ENCODE measurements at regions not wholly inside any gene's neighbourhood (a gene's known extent, or its start where the extent isn't known, plus 50 kb on each side); places are given as distances from the start of the nearest gene placed in this dataset.
"Not testable (repeated sequence)": the region's sequence is repeated elsewhere in the genome, so short reads cannot be mapped to it uniquely, and the experiment has no call there.

DNA sequence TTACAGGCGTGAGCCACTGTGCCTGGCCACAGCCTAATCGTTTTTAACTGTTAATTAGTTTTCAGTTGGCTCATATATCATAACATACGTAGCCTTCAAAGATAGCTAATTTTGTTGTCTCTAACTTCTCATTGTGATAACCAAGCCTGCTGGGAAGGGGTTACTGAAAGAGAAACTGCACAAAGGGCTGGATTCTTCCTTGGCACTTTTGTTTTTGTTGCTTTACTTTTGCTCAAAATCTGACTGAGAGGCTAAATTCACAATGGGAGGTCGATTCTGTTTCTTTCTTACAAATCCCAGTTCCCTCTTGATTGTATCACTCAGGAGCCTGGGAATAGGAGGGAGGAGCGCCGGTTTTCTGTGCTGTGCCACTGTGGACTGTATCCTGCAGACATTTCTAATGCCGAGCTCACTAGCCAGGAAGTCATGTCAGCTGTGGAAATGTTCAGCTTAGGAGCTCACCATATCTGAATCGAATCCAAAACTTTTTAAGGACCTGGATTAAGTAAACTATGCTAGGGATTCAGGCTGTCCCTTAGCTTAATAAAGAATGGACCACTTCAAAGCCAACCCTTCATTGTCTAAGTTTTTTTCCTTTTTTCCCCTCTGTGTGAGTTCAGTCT, 120.5 kb upstream of the FAT1 start:
- peak; percentile 74 for DNase-seq (ENCODE audit: low read depth, low spot score)
- no peak overlapping the region for H3K4me3 ChIP-seq (ENCODE audit: low read depth, low read length)
- no peak for TF ChIP-seq CTCF (IDR thresholded peaks at IDR 0.05; ENCODE audit: low read depth, low read length)
- in situ Hi-C loops (cut with HindIII; ENCODE audit: low sequenced_read_pairs): no loop called here

GRCh38 chr4:186845137-186845842, 121.6 kb upstream of the FAT1 start:
- in situ Hi-C loops (cut with HindIII; ENCODE audit: low sequenced_read_pairs): no loop called here
- no peak overlapping the region for H3K4me3 ChIP-seq (ENCODE audit: low read depth, low read length)
- TF ChIP-seq CTCF (IDR thresholded peaks at IDR 0.05; ENCODE audit: low read depth, low read length): no peak
- peak; percentile 91 for DNase-seq (ENCODE audit: low read depth, low spot score)

- TF ChIP-seq CTCF (IDR thresholded peaks at IDR 0.05; ENCODE audit: low read depth, low read length): no peak
Measured at GRCh38 chr4:186846426-186846825, 122.8 kb upstream of the FAT1 start.

GRCh38 chr4:186847429-186848131, 123.9 kb upstream of the FAT1 start:
- H3K4me3 ChIP-seq (ENCODE audit: low read depth, low read length); in situ Hi-C loops (cut with HindIII; ENCODE audit: low sequenced_read_pairs); DNase-seq (ENCODE audit: low read depth, low spot score): not testable (repeated sequence)

More at GRCh38 chr4:186846426-186846825, 122.8 kb upstream of the FAT1 start:
- DNase-seq (ENCODE audit: low read depth, low spot score): no peak
- H3K4me3 ChIP-seq (ENCODE audit: low read depth, low read length): no peak overlapping the region
- in situ Hi-C loops (cut with HindIII; ENCODE audit: low sequenced_read_pairs): no loop called here

DNA sequence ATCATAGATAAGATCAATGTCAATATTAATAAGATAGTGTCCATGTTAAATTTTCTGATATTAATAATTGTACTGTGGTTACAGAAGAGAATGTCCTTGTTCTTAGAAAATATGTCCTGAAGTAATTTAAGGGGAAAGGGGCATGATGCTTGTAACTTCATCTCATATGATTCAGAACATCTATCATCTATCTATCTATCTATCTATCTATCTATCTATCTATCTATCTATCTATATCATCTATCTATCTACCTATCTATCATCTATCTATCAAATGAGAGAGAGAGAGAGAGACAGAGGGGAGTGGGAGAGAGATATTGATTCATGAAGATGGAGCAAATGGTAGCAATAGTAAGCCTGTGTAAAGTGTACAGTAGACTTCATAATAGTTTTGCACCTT, 124.8 kb upstream of the FAT1 start:
- TF ChIP-seq CTCF (IDR thresholded peaks at IDR 0.05; ENCODE audit: low read depth, low read length): no peak
- in situ Hi-C loops (cut with HindIII; ENCODE audit: low sequenced_read_pairs): no loop called here
- no peak overlapping the region for H3K4me3 ChIP-seq (ENCODE audit: low read depth, low read length)
- DNase-seq (ENCODE audit: low read depth, low spot score): no peak

- TF ChIP-seq CTCF (IDR thresholded peaks at IDR 0.05; ENCODE audit: low read depth, low read length): no peak
- H3K4me3 ChIP-seq (ENCODE audit: low read depth, low read length): no peak overlapping the region
- in situ Hi-C loops (cut with HindIII; ENCODE audit: low sequenced_read_pairs): no loop called here
- DNase-seq (ENCODE audit: low read depth, low spot score): no peak
Measured at GRCh38 chr4:186851291-186852072, 127.8 kb upstream of the FAT1 start.

Data from astrocyte of the spinal cord (primary cell).